ENCODE measurements at regions not wholly inside any gene's neighbourhood (a gene's known extent, or its start where the extent isn't known, plus 50 kb on each side); places are given as distances from the start of the nearest gene placed in this dataset.
A peak's percentile ranks its signal among the peaks of the same experiment; 100 is the strongest.

GRCh38 chrX:989959-990510 is 222.4 kb downstream of the CRLF2 start:
- H3K9me1 ChIP-seq (ENCODE audit: control insufficient read depth, insufficient read depth, low read length), result no peaks in the 10 kb centered on the region
- BruUV-seq (replicated peaks), result no TSS peak
- 1% methylated on average over 21 of the region's 25 CpGs for WGBS (ENCODE audit: insufficient coverage, low coverage, missing lambda C conversion rate)
- in situ Hi-C loops (cut with MboI) (no loop called here), intact Hi-C loops (cut with micrococcal nuclease) (no loop called here)
- ChIA-PET POLR2A (no interaction called here), CTCF (ENCODE audit: low intra/inter-chr PET ratio) (no interaction called here)
- DNase-seq (ENCODE audit: extremely low read depth in 1 of 4, low spot score in 3 of 4) (peak; percentile 41 to 92 (median 56)), ATAC-seq (peak; percentile 98), FAIRE-seq (peak; percentile 99)
- H4K20me1 ChIP-seq (replicated peaks; ENCODE audit: control insufficient read depth, insufficient read depth, low read length), result no peaks in the 10 kb centered on the region
- H3K79me2 ChIP-seq (ENCODE audit: control insufficient read depth, insufficient read depth, low read length), result no peaks in the 10 kb centered on the region; the same call in 2 of the 3 replicates
- H3K27ac ChIP-seq (ENCODE audit: extremely low read depth, low read depth, low read length), result peak overlapping the region; percentile 68; the same call in 2 of the 3 replicates
- no peaks in the 10 kb centered on the region for H3K4me1 ChIP-seq (replicated peaks in 1 of 2; ENCODE audit: control insufficient read depth in 2 of 2, insufficient read depth in 2 of 2, low read length in 2 of 2)
- H3K4me3 ChIP-seq, result peak overlapping the region; percentile 43
- H2AFZ ChIP-seq (ENCODE audit: low read depth, low read length), result peak overlapping the region; percentile 87
- H3K9me3 ChIP-seq (replicated peaks; ENCODE audit: control insufficient read depth, insufficient read depth, low read depth, low read length), result no peaks in the 10 kb centered on the region
- no peaks in the 10 kb centered on the region for H3K36me3 ChIP-seq (ENCODE audit: control insufficient read depth, insufficient read depth, low read length)
- peak overlapping the region; percentile 75 for H3K4me2 ChIP-seq (ENCODE audit: insufficient read depth, low read length)
- H3K27me3 ChIP-seq (ENCODE audit: control insufficient read depth in 2 of 2, insufficient read depth in 2 of 2, low read length in 2 of 2), result no peaks in the 10 kb centered on the region
- peak overlapping the region in 1 of 2 experiments; percentile 66; a peak in 1 of 4 replicates for H3K9ac ChIP-seq (ENCODE audit: insufficient read depth in 1 of 2, low read depth in 2 of 2, low read length in 2 of 2)
- TF ChIP-seq FOXA1 (IDR thresholded peaks at IDR 0.05; ENCODE audit: borderline replicate concordance) (no peak), ZFX (CRISPR knock-in tag; IDR thresholded peaks at IDR 0.05) (no peak), MAX (CRISPR knock-in tag; IDR thresholded peaks at IDR 0.05) (peak; percentile 58; the same call in 1 of the 2 replicates), CXXC5 (CRISPR knock-in tag; IDR thresholded peaks at IDR 0.05) (peak; percentile 29; the same call in 1 of the 2 replicates), ZNF407 (IDR thresholded peaks at IDR 0.05; ENCODE audit: low read depth) (no peak), KDM5B (IDR thresholded peaks at IDR 0.05; ENCODE audit: insufficient replicate concordance, low read depth, low read length) (peak; percentile 37), MYBL2 (IDR thresholded peaks at IDR 0.05; ENCODE audit: low read depth) (peak; percentile 50; the same call in 1 of the 2 replicates), MYBL2 (CRISPR knock-in tag; IDR thresholded peaks at IDR 0.05; ENCODE audit: borderline replicate concordance) (no peak), SUPT5H (IDR thresholded peaks at IDR 0.05) (no peak), ATF7 (IDR thresholded peaks at IDR 0.05) (peak; percentile 59; the same call in 1 of the 2 replicates), SPI1 (IDR thresholded peaks at IDR 0.05; ENCODE audit: borderline replicate concordance, low read depth, low read length) (0 out of 2 replicates have a peak, but pooled peaks have one; percentile 6), RBFOX2 (IDR thresholded peaks at IDR 0.05; ENCODE audit: low read depth, low read length) (peak; percentile 38; the same call in 1 of the 2 replicates), NRF1 (conservative IDR thresholded peaks at IDR 0.05 in 1 of 2, IDR thresholded peaks at IDR 0.05 in 1 of 2) (peak; percentile 65 to 73), PKNOX1 (IDR thresholded peaks at IDR 0.05) (peak; percentile 75)
